ENCODE measurements at regions not wholly inside any gene's neighbourhood (a gene's known extent, or its start where the extent isn't known, plus 50 kb on each side); places are given as distances from the start of the nearest gene placed in this dataset.

DNA sequence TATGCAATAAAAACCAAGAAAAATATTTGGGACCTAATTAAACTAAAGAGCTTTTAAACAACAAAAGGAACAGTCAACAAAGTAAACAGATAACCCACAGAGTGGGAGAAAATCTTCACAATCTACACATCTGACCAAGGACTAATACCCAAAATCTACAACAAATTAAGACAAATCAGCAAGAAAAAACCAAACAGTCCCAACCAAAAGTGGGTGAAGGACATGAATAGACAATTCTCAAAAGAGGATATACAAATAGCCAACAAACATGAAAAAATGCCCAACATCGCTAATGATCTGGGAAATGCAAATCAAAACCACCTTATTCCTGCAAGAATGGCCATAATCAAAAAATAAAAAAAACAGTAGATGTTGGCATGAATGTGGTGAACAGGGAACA is 250.1 kb downstream of the C1D start:
- TF ChIP-seq POLR2A (IDR thresholded peaks at IDR 0.05) = no peak
- no peak for TF ChIP-seq CTCF (IDR thresholded peaks at IDR 0.05 in 4 of 5, conservative IDR thresholded peaks at IDR 0.05 in 1 of 5)

Measured in gastrocnemius medialis (tissue), 4 donors.